GM21723 (cell line): ENCODE measurements at regions not wholly inside any gene's neighbourhood (a gene's known extent, or its start where the extent isn't known, plus 50 kb on each side); places are given as distances from the start of the nearest gene placed in this dataset.
"Not testable (repeated sequence)": the region's sequence is repeated elsewhere in the genome, so short reads cannot be mapped to it uniquely, and the experiment has no call there.

Experiments used
- ATAC-seq: cut with Tn5 transposase; IDR thresholded peaks from one replicate; pipeline ENCODE4 v1.9.1; 2021; ENCODE audit warnings: mild to moderate bottlenecking, moderate library complexity; ENCODE audit not compliant: unreplicated experiment

DNA sequence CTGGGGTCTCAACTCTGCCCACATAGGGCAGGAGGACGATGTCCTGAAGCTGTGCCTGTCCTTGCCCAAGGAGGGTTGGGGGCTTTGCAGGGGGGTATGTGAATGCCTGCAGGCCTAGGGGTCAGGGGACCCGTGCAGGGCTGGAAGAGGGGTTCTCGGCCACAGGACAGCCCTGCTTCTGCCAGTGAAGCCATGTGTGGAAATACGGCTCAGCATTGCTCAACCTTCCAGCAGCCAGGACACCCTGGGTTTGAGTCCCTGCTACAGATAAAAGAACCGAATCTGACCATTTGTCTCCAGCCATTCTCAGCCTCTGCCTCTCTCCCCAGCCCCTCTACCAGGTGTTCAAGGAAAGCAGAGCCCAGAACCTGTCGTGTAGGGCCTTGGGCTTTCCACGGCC is 61.9 kb upstream of the SULF2 start:
- not testable (repeated sequence) for ATAC-seq

DNA sequence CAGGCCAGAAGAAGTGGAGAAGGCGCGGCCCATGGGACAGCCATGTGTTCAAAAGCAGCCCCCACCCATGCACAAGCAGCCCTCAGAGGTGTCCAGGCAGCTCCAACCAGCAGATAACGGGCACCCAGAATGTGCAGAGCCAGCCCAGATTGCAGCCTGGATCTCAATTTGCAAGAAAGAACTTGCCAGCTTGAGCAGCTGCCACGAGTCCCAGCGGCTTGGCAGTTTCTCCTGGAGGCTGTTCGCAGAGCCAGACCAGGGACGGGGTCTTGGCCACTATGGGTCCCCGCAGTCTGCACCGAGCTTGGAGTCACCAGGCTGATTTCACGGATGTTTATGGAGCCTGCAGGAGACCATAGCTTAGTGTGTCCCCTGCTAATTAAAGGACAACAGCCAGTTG is 61.4 kb upstream of the SULF2 start:
- not testable (repeated sequence) for ATAC-seq

DNA sequence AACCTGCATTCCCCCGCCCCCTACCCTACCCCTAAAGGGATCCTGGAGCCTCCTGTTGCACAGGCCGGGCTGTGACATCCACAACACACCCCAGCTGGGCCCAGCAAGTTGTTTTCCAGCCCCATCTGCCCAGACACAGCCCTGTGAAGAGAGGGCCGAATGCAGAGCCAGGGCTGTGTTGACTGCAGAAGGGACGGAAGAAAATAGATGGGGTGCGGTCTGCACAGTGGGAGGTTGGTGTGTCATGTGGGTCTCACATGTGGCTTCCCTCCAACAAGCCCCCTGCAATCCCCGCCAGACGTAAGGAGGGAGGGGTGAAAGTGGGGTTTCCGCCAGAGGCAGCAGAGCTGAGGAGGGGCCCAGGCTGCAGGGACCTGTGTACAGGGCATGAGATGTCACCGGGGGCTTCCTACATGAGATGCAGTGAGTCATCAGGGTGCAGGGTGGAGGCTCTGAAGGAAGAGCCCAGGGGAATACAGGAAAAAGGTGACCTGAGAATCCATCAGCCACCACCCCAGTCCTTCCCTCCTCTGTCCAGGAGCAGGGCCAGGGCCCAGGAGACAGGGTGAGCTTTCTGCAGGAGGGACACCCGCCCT is 60.2 kb upstream of the SULF2 start:
- not testable (repeated sequence) for ATAC-seq

DNA sequence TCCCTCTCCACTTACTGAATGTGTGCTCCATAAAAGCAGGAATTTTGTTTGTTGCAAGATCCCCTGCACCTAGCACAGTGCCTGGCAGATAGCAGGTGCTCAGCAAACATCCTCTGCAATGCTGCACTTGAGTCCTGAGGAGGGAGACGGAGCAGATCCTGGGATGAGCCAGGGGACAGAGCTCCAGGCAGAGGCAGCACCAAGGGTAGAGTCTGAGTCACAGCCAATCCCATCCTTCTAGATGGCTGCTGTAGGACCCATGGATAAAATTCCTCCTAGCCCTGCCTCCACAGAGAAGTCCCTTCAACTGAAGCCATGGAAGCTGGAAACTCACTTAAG is 59.3 kb upstream of the SULF2 start:
- not testable (repeated sequence) for ATAC-seq

DNA sequence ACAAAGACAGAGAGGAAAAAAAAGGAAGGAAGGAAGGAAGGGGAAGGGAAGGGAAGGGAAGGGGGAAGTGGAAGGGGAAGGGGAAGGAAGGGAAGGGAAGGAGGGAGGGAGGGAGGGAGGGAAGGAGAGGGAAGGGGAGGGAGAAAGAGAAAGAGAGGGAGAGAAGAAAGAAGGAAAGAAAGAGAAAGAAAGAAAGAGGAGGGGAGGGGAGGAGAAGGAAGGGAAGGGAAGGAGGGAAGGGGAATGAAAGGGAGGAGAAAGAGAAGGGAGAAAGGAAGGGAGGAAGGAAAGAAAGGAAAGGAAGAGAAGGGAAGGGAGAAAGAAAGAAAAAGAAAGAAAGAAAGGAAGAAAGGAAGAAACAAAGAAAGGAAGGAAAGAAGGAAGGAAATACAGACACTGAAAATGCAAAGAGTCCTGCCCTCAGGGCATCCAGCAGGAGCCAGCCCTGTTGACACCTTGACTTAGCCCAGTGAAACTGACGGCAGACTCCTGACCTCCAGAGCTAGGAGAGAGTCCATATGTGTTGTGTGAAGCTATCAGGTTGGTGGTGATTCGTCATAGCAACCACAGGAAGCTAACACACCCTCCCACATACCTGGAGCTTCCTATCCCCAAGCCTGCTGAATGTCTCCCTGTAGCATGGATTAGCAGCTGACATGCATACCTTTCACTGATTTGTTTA is 58.7 kb upstream of the SULF2 start:
- ATAC-seq, result no peak

DNA sequence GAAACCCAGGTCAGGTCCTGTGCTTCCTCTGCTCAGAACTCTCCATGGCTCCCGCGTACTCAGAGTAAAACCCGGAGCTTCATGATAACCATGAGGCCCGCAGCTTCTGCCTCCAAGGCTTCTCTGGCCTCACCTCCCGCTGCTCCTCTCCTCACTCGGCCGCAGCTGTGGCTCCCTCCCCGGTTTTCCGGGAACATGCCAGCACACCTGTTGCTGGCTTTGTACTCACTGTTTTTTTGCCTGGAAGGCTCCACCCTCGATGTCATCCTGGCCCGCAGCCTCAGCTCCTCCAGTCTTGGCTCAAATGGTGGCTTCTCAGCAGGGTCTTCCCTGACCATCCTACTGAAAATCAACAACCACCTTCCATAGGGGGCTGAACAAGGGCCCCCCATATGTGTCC is 57.7 kb upstream of the SULF2 start:
- ATAC-seq, result not testable (repeated sequence)

DNA sequence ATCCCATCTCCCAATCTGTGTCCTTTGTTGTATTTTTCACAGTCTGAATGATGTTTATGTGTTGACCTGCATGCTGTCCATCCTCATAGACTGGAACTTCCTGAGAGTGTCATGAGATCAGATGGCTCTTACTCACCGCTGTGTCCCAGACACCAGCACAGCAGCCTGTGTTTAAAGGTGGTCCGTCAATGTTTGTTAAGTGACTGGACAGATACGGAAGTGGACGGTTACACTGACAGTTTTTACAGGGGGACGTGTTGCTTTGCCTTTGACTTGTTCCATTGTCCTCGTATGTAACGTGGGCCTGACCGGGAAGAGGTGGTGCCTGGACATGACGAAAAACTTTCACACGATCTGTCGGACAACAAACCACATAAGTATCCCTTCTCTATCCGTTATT is 56.7 kb upstream of the SULF2 start:
- ATAC-seq, result not testable (repeated sequence)

DNA sequence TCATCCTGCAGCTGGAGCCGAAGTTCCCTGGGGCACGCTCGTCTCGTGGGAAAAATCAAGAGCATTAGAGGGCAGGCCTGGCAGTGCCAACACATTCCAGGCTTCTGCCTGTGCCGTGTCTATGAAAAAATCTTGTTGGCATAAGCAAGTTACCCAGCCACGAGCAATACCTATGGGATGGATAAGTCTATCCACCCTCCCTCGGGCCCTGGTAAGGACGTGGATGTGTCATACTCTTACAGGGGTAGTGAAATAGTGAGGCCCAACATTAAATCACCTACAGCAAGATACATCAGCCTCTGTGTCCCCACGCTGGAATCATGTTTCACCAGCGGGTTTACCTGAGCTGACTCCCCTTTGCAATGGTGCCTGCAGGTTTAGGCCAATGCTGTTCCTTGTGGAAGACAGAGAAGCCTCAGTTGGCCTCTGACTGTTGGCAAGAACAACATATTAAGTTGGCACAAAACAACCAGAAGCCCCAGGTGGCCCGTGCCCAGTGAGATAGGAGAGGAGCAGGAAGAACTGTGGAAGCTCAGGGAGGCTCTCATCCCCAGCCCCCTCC is 51.1 kb upstream of the SULF2 start:
- ATAC-seq, result not testable (repeated sequence)
